PC-3 (cell line): ENCODE measurements at regions not wholly inside any gene's neighbourhood (a gene's known extent, or its start where the extent isn't known, plus 50 kb on each side); places are given as distances from the start of the nearest gene placed in this dataset.
"Not testable (repeated sequence)": the region's sequence is repeated elsewhere in the genome, so short reads cannot be mapped to it uniquely, and the experiment has no call there.

Experiments
- ATAC-seq: fragments of 200-7000 bp; cut with Tn5 transposase; 2 replicates; pipeline ENCODE4 v1.9.1; 2020; ENCODE audit warnings: mild to moderate bottlenecking, moderate library complexity
- BruUV-seq: library from RNA; stranded (reverse); fragments of 400-500 nt; replicated peaks from 2 replicates; lab custom pipeline; 2021; lab: Mats Ljungman, UMichigan
- CTCF ChIA-PET: fragments of 300-600 bp; sonication (Branson Sonifier 250); formaldehyde crosslinking; loops from one replicate; lab custom pipeline; 2022; ENCODE audit warnings: antibody characterized with exemption; lab: Charles Lee
- POLR2A ChIA-PET: fragments of 300-600 bp; sonication (Branson Sonifier 250); formaldehyde crosslinking; loops from one replicate; lab custom pipeline; 2022; ENCODE audit warnings: antibody characterized with exemption; ENCODE audit not compliant: unreplicated experiment; lab: Charles Lee
- DNase-seq: peaks from one replicate; pipeline ENCODE4 v3.0.0-alpha.2; 2015
- H2AFZ ChIP-seq: fragments of 300-600 bp; sonication (generic); 2 replicates; pipeline ENCODE4 v1.6.0; 2016; ENCODE audit warnings: antibody characterized with exemption, low read length
- H3F3A ChIP-seq: fragments of 300-600 bp; sonication (generic); one replicate; pipeline ENCODE4 v1.6.0; 2017; ENCODE audit warnings: antibody characterized with exemption, low read length, control low read depth, mild to moderate bottlenecking; ENCODE audit not compliant: unreplicated experiment
- H3K27ac ChIP-seq: fragments of 300-600 bp; sonication (generic); 2 replicates; pipeline ENCODE4 v1.5.1; 2016; ENCODE audit warnings: mild to moderate bottlenecking, low read length
- H3K27me3 ChIP-seq: fragments of 300-600 bp; sonication (generic); 2 replicates; pipeline ENCODE4 v1.6.1; 2016; ENCODE audit warnings: low read length, mixed read lengths
- H3K36me3 ChIP-seq: fragments of 300-600 bp; sonication (generic); 2 replicates; pipeline ENCODE4 v1.6.1; 2016; ENCODE audit warnings: low read depth, mixed run types, low read length, mixed read lengths
- H3K4me1 ChIP-seq: fragments of 300-600 bp; sonication (generic); 2 replicates; pipeline ENCODE4 v1.5.1; 2016; ENCODE audit warnings: low read length; ENCODE audit not compliant: insufficient read depth
- H3K4me2 ChIP-seq: fragments of 300-600 bp; sonication (generic); 2 replicates; pipeline ENCODE4 v1.6.0; 2016; ENCODE audit warnings: low read length
- H3K4me3 ChIP-seq: fragments of 300-600 bp; sonication (generic); 2 replicates; pipeline ENCODE4 v1.5.1; 2016; ENCODE audit warnings: mild to moderate bottlenecking, low read length, mixed read lengths
- H3K79me2 ChIP-seq: fragments of 300-600 bp; sonication (generic); 2 replicates; pipeline ENCODE4 v1.6.1; 2017; ENCODE audit warnings: low read length, mixed read lengths
- H3K9ac ChIP-seq: fragments of 300-600 bp; sonication (generic); 2 replicates; pipeline ENCODE4 v1.6.0; 2016; ENCODE audit warnings: mild to moderate bottlenecking, low read length
- H3K9me2 ChIP-seq: fragments of 300-600 bp; sonication (generic); replicated peaks from 2 replicates; pipeline ENCODE4 v1.6.1; 2016; ENCODE audit warnings: mixed run types, low read length, mixed read lengths
- H3K9me3 ChIP-seq: fragments of 300-600 bp; sonication (generic); 2 replicates; pipeline ENCODE4 v1.6.1; 2016; ENCODE audit warnings: low read length, mixed read lengths
- H4K20me1 ChIP-seq: fragments of 300-600 bp; sonication (generic); 2 replicates; pipeline ENCODE4 v1.6.1; 2016; ENCODE audit warnings: low read length, mixed read lengths
- CTCF ChIP-seq: fragments of 300-600 bp; sonication (generic); conservative IDR thresholded peaks from 2 replicates; pipeline ENCODE4 v1.5.1; 2017; ENCODE audit warnings: antibody characterized with exemption, low read depth, mild to moderate bottlenecking, low read length
- EZH2 ChIP-seq: fragments of 300-600 bp; sonication (generic); IDR thresholded peaks from one replicate; pipeline ENCODE4 v1.6.1; 2017; ENCODE audit warnings: antibody characterized with exemption, mild to moderate bottlenecking, low read length; ENCODE audit not compliant: unreplicated experiment
- EZH2phosphoT487 ChIP-seq: fragments of 300-600 bp; sonication (generic); IDR thresholded peaks from 2 replicates; pipeline ENCODE4 v1.6.1; 2018; ENCODE audit warnings: mild to moderate bottlenecking, antibody characterized with exemption, low read length, borderline replicate concordance
- intact Hi-C: fragments of 100-400 bp; cut with micrococcal nuclease; formaldehyde crosslinking; loops from 2 replicates; pipeline ENCODE4 v1.9.0; 2023

- no peak for TF ChIP-seq EZH2phosphoT487
These were observed 335.3 kb upstream of the CHST9 start for GRCh38 chr18:27520401-27520800.

GRCh38 chr18:27510036-27510633 lies 325.0 kb upstream of the CHST9 start:
- DNase-seq, H2AFZ ChIP-seq, H3K9me3 ChIP-seq, H3K79me2 ChIP-seq, CTCF ChIA-PET, H3K4me2 ChIP-seq, H3F3A ChIP-seq, H3K4me3 ChIP-seq, intact Hi-C loops, H3K4me1 ChIP-seq, H3K9me2 ChIP-seq, H3K9ac ChIP-seq, H4K20me1 ChIP-seq, H3K36me3 ChIP-seq, POLR2A ChIA-PET, H3K27me3 ChIP-seq, BruUV-seq, ATAC-seq, H3K27ac ChIP-seq: not testable (repeated sequence)

More at GRCh38 chr18:27520401-27520800, 335.3 kb upstream of the CHST9 start:
- no TSS peak for BruUV-seq
- H3K9ac ChIP-seq: no peak overlapping the region
- H4K20me1 ChIP-seq: no peaks in the 10 kb centered on the region
- no peaks in the 10 kb centered on the region for H3K36me3 ChIP-seq
- no peaks in the 10 kb centered on the region for H3F3A ChIP-seq
- H3K4me2 ChIP-seq: no peak overlapping the region
- H3K9me2 ChIP-seq: no peaks in the 10 kb centered on the region
- H3K4me3 ChIP-seq: no peak overlapping the region
- no peaks in the 10 kb centered on the region for H3K4me1 ChIP-seq
- no peak overlapping the region for H2AFZ ChIP-seq
- H3K27ac ChIP-seq: no peak overlapping the region
- no peaks in the 10 kb centered on the region for H3K79me2 ChIP-seq
- ChIA-PET CTCF (no interaction called here), POLR2A (no interaction called here)
- peaks cover 23% of the 10 kb centered on the region for H3K27me3 ChIP-seq
- DNase-seq (no peak), ATAC-seq (no peak)
- H3K9me3 ChIP-seq: no peaks in the 10 kb centered on the region
- intact Hi-C loops: no loop called here

DNA sequence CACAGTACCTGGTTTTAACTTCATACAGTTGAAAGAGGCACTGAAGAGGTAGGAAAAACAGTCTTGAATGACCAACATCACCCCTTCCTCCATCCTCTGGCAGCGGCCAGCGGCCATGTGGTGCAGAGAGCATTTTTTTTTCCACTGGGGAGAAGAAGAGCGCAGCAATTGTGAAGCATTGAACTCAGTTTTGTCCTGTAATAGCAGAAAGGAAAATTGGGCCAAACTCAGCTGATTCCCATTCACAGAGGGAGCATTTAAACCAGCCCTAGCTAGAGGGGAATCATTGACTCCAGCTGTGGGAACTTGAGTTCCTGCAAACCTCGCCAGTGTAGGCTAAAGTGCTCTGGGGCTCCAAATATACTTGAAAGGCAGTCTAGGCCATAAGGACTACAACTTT lies 316.6 kb upstream of the CHST9 start:
- Histone ChIP-seq H2AFZ (no peak overlapping the region), H3K4me2 (no peak overlapping the region), H3K27ac (no peak overlapping the region), H3K36me3 (no peaks in the 10 kb centered on the region), H3K4me3 (no peak overlapping the region), H3K27me3 (peaks cover 29% of the 10 kb centered on the region), H3K9ac (no peak overlapping the region), H3K9me3 (no peaks in the 10 kb centered on the region), H4K20me1 (no peaks in the 10 kb centered on the region), H3K9me2 (no peaks in the 10 kb centered on the region), H3F3A (no peaks in the 10 kb centered on the region), H3K4me1 (no peaks in the 10 kb centered on the region), H3K79me2 (no peaks in the 10 kb centered on the region)
- ChIA-PET POLR2A (no interaction called here), CTCF (no interaction called here)
- no peak for DNase-seq
- ATAC-seq: no peak
- no TSS peak for BruUV-seq
- no peak for TF ChIP-seq EZH2phosphoT487
- TF ChIP-seq EZH2: no peak
- TF ChIP-seq CTCF: no peak
- intact Hi-C loops: no loop called here

DNA sequence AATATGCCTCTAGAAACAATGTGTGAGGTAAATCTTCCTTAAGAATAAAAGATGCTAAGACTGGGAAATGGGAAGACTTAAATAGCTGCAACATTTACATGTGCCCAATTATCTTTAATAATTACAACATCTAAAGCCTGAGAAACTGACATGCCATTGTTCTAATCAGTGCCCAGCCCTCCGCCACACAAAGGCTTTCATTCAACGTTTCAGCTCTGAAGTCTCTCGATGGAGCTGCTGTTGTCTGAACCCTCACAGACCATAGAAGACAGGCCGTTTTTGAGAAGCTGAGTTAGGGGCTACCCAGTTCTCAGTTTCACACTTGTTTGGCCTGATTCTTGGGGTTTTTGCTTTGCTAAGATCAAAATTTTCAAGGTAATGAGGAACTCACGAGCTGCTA lies 315.4 kb upstream of the CHST9 start:
- BruUV-seq: no TSS peak
- CTCF ChIA-PET: no interaction called here

More for the DNA sequence above, 315.4 kb upstream of the CHST9 start:
- Histone ChIP-seq H3K4me3 (no peak overlapping the region), H2AFZ (no peak overlapping the region), H3K79me2 (no peaks in the 10 kb centered on the region), H3K4me2 (no peak overlapping the region), H3K9ac (no peak overlapping the region), H3K9me3 (no peaks in the 10 kb centered on the region), H3K27ac (no peak overlapping the region), H3K36me3 (no peaks in the 10 kb centered on the region), H3K4me1 (no peaks in the 10 kb centered on the region), H3K27me3 (peaks cover 36% of the 10 kb centered on the region), H3K9me2 (no peaks in the 10 kb centered on the region), H4K20me1 (no peaks in the 10 kb centered on the region), H3F3A (no peaks in the 10 kb centered on the region)
- ATAC-seq: no peak
- TF ChIP-seq EZH2phosphoT487 (no peak), CTCF (no peak), EZH2 (no peak)
- intact Hi-C loops: no loop called here
- POLR2A ChIA-PET: no interaction called here
- no peak for DNase-seq
